ENCODE measurements at regions not wholly inside any gene's neighbourhood (a gene's known extent, or its start where the extent isn't known, plus 50 kb on each side); places are given as distances from the start of the nearest gene placed in this dataset.

DNA sequence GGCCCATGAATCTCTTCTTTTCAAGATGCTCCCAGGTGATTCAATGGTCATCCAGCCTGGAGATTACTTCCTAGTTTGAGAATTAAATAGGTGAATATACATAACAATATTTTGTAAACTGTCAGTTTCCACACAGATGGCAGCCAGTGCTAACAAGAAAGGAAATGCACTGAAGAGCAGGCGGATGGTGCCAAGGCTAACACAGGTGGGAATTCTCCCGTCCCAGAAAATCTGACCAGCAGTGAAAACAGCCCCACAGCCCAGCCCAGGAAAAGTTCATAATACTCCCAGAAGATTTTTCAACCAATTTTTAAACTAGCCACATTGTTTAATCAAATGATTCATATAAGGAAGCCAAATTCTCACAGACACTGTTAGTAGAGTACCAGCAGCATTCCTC is 387.2 kb upstream of the GATB start:
- Histone ChIP-seq H3K4me1 (ENCODE audit: insufficient read depth, low read length) (no peaks in the 10 kb centered on the region), H3K4me3 (ENCODE audit: low read length) (no peak overlapping the region), H3K27me3 (ENCODE audit: insufficient read depth, low read length) (no peaks in the 10 kb centered on the region), H3K9me3 (ENCODE audit: low read depth, low read length) (peaks cover 14% of the 10 kb centered on the region)

DNA sequence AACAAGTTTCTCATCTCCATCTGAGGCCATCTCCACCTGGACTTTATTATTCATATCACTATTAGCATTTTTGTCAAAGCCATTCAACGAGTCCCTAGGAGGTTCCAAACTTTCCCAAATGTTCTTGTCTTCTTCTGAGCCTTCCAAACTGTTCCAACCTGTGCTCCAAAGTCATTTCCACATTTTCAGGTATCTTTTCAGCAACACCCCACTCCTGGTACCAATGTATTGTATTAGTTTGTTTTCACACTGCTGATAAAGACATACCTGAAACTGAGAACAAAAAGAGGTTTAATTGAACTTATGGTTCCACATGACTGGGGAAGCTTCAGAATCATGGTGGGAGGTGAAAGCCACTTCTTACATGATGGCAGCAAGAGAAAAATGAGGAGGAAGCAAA is 385.4 kb upstream of the GATB start:
- Histone ChIP-seq H3K9me3 (ENCODE audit: low read depth, low read length) (peaks cover 14% of the 10 kb centered on the region), H3K4me3 (ENCODE audit: low read length) (no peak overlapping the region), H3K4me1 (ENCODE audit: insufficient read depth, low read length) (no peaks in the 10 kb centered on the region), H3K27me3 (ENCODE audit: insufficient read depth, low read length) (no peaks in the 10 kb centered on the region)

DNA sequence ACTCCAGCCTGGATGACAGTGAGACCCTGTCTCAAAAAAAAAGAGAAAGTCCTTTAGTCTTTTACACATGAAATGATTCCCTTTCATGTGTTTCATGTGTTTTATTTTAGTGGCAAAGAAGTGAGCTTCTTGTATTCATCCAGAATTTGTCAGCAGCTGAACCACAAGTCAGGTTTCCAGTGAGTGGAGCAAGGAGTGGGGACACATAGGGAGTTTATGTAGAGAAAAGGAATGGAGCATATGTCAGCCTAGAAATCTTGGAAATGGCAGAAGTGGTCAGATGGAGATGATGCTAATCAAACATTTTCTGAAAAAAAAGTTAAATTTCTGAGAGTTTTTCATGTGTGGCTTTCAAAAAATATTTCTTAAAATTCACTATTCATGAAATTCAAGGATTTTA is 383.0 kb upstream of the GATB start:
- Histone ChIP-seq H3K9me3 (ENCODE audit: low read depth, low read length) (peaks cover 14% of the 10 kb centered on the region), H3K4me3 (ENCODE audit: low read length) (no peak overlapping the region), H3K27me3 (ENCODE audit: insufficient read depth, low read length) (no peaks in the 10 kb centered on the region), H3K4me1 (ENCODE audit: insufficient read depth, low read length) (no peaks in the 10 kb centered on the region)

DNA sequence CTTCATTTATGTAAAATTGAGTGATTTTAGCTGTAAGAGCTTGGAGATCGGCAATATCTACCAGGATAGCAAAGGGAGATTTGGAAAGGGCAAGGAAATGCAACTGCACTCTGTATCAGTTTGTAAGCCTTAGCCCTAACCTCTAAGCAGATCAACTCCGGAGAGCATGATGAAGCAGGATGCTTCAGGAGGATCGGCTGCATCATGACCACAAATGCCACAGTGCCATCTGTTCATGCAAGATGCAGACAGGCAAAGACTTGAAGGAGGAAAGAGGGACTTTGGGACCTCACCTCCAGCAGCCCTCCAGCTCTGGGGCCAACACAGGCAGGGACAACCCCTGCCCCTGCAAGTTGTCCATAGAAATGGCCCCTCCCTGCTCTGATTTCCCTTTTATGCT is 377.6 kb upstream of the GATB start:
- Histone ChIP-seq H3K27me3 (ENCODE audit: insufficient read depth, low read length) (no peaks in the 10 kb centered on the region), H3K9me3 (ENCODE audit: low read depth, low read length) (no peaks in the 10 kb centered on the region), H3K4me3 (ENCODE audit: low read length) (no peak overlapping the region), H3K4me1 (ENCODE audit: insufficient read depth, low read length) (no peaks in the 10 kb centered on the region)

DNA sequence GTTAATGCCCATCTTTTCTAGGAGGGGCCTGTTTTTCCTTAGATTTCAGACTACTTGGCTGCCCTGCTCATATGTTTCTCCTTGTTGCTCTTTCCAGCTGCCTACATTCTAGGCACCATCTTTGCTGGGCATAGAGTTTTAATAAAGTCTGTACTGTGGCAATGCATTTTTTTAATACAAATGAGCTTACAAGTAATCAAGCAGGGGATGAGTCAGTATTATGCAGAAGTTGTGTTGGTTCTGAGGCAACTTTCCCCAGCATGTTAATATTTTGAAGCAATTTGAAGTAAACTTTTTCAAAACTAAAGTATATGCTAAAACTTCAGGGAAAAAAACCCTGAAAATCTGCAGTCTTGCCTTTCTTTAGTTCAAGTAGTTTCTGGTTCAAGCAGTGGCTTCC is 372.0 kb upstream of the GATB start:
- no peaks in the 10 kb centered on the region for H3K9me3 ChIP-seq (ENCODE audit: low read depth, low read length)
- H3K27me3 ChIP-seq (ENCODE audit: insufficient read depth, low read length), result no peaks in the 10 kb centered on the region
- H3K4me1 ChIP-seq (ENCODE audit: insufficient read depth, low read length), result no peaks in the 10 kb centered on the region
- no peak overlapping the region for H3K4me3 ChIP-seq (ENCODE audit: low read length)

DNA sequence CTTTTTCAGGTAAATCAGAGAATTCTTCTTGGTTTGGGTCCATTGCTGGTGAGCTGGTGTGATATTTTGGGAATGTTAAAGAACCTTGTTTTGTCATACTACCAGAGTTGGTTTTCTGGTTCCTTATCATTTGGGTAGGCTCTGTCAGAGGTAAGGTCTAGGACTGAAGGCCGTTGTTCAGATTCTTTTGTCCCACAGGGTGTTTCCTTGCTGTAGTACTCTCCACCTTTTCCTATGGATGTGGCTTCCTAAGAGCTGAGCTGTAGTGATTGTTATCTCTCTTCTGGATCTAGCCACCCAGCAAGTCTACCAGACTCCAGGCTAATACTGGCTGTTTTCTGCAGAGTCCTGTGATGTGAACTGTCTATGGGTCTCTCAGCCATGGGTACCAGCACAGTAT is 367.5 kb upstream of the GATB start:
- H3K4me3 ChIP-seq (ENCODE audit: low read length), result no peak overlapping the region
- H3K27me3 ChIP-seq (ENCODE audit: insufficient read depth, low read length), result no peaks in the 10 kb centered on the region
- no peaks in the 10 kb centered on the region for H3K9me3 ChIP-seq (ENCODE audit: low read depth, low read length)
- H3K4me1 ChIP-seq (ENCODE audit: insufficient read depth, low read length), result no peaks in the 10 kb centered on the region

DNA sequence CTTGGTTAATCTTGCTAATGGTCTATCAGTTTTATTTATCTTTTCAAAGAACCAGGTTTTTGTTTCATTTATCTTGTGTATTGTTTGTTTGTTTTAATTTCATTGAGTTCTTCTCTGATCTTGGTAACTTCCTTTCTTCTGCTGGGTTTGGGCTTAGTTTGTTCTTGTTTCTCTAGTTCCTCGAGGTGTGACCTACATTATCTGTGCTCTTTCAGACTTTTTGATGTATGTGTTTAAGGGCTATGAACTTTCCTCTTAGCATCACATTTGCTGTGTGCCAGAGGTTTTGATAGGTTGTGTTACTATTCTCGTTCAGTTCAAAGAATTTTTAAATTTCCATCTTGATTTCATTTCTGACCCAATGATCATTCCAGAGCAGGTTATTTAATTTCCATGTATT is 365.4 kb upstream of the GATB start:
- no peaks in the 10 kb centered on the region for H3K4me1 ChIP-seq (ENCODE audit: insufficient read depth, low read length)
- peaks cover 13% of the 10 kb centered on the region for H3K9me3 ChIP-seq (ENCODE audit: low read depth, low read length)
- no peak overlapping the region for H3K4me3 ChIP-seq (ENCODE audit: low read length)
- H3K27me3 ChIP-seq (ENCODE audit: insufficient read depth, low read length), result no peaks in the 10 kb centered on the region

DNA sequence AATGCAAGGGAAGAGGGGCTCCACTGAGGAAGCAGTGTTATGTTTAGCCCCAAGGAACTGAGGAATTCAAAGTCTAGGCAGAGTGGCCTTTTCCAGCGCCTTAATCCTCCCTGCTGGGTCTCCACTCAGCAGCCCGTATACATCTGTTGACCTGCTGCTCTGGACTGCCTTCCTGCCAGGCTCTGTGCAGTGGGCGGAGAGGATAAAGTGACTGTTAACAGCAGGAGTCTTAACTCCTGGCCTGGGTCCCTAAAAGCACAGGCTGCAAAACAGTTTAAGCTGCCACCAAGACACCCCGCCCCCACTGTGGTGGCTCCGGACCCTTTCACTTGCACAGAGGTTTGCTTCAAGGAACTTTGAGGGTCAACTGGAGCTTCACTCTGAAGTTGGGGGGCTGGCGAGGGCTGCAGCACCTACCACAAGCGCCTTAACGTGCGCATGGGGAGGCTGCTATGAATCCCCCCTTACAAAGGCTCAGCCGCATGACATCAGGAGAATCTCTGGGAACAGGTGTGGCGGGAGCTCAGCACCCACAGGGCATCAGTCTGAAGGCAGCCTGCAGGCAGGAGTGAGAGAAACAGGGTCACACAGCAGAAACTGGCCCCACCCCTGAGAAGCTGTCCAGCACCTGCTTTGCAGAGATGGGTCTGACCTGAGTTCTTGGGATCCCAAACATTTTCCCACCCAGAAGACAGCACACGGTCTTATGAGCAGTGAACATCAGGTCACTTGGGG is 358.2 kb upstream of the GATB start:
- Histone ChIP-seq H3K9me3 (ENCODE audit: low read depth, low read length) (peaks cover 13% of the 10 kb centered on the region), H3K4me1 (ENCODE audit: insufficient read depth, low read length) (peaks cover 22% of the 10 kb centered on the region), H3K4me3 (ENCODE audit: low read length) (no peak overlapping the region), H3K27me3 (ENCODE audit: insufficient read depth, low read length) (no peaks in the 10 kb centered on the region)

DNA sequence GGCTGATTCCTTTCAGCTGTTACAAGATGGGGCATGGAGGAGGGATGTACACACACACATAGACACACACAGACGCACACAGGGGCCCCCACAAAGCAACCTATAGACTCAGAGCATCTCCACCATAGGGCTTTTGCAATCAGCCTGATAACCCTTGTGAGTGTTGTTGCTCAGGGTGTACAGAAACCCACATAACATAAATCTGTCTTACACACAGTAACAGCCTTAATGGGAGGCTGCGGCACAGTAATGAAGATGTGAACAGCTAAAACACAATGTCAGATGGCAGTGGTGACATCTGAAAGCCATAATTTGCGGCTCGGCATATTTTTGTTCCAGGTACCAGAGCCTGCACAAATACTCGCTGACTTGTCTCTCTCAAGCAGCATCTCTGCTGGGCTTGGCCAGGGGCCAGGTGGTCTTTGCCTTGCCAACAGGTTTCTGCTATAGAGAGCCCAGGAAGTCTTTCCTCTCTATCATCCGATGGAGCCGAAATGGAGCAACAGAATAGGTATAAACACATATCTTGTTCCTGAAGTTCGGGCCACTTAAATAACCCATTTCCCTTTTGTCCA is 357.2 kb upstream of the GATB start:
- H3K4me3 ChIP-seq (ENCODE audit: low read length), result no peak overlapping the region
- peaks cover 13% of the 10 kb centered on the region for H3K9me3 ChIP-seq (ENCODE audit: low read depth, low read length)
- H3K27me3 ChIP-seq (ENCODE audit: insufficient read depth, low read length), result no peaks in the 10 kb centered on the region
- H3K4me1 ChIP-seq (ENCODE audit: insufficient read depth, low read length), result peaks cover 25% of the 10 kb centered on the region

DNA sequence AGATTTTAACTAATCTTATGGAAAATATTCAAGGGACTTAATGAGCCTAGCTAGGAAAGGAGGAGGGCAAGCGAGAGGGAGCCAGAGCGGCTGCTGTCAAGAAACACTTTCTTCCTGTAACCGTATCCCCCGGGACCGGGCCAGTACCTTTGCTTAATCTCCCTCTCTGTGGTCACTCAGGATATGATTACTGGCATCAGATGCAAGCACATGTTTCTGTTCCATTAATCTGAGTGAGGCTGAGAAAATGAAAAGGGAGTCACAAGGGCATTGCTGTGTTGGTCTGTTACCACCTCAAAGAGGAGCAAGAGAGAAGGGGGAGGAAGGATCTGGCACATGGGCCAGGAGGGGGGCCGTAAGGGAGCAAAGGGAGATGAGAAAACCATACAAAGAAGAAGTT is 356.7 kb upstream of the GATB start:
- no peak overlapping the region for H3K4me3 ChIP-seq (ENCODE audit: low read length)
- no peaks in the 10 kb centered on the region for H3K27me3 ChIP-seq (ENCODE audit: insufficient read depth, low read length)
- H3K9me3 ChIP-seq (ENCODE audit: low read depth, low read length), result peaks cover 8% of the 10 kb centered on the region
- H3K4me1 ChIP-seq (ENCODE audit: insufficient read depth, low read length), result peaks cover 28% of the 10 kb centered on the region

DNA sequence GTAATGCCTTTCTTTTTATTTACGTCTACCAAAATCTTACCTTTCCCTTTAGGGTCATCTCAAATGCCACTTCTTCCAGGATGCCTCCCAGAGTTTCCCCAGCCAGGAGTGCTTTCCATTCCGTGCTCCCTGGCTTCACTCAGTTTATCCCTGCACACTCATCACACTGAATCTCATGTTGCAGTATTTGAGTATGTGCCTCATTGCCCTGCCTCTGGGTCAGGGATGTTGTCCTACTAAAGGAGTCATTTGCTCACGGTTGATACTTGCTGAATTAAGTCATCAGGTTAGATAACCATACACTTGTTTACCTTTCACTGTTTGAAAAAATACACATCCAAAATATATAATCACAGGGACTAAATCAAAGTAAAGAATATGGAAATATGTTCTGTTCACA is 356.2 kb upstream of the GATB start:
- Histone ChIP-seq H3K4me3 (ENCODE audit: low read length) (no peak overlapping the region), H3K4me1 (ENCODE audit: insufficient read depth, low read length) (peaks cover 32% of the 10 kb centered on the region), H3K9me3 (ENCODE audit: low read depth, low read length) (peaks cover 4% of the 10 kb centered on the region), H3K27me3 (ENCODE audit: insufficient read depth, low read length) (no peaks in the 10 kb centered on the region)

DNA sequence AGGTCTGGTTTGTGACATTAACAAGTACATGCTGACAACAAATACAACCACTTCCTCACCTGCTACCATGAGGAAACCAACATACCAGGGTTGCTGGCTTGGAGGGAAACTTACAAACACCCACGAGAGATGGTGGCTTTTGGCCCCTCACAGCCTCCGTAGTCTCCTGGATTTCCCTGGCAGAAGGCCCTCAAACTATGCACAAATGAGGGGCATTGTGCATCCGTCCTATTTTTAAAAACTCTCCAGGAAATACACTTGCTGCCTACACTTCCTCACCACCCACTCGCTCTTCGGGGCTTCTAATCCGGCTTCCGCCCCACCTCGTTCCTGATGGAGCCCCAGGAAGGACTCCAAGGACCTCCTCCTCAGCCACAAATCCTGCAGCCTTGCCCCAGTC is 355.0 kb upstream of the GATB start:
- Histone ChIP-seq H3K4me1 (ENCODE audit: insufficient read depth, low read length) (peaks cover 35% of the 10 kb centered on the region), H3K4me3 (ENCODE audit: low read length) (no peak overlapping the region), H3K9me3 (ENCODE audit: low read depth, low read length) (no peaks in the 10 kb centered on the region)

DNA sequence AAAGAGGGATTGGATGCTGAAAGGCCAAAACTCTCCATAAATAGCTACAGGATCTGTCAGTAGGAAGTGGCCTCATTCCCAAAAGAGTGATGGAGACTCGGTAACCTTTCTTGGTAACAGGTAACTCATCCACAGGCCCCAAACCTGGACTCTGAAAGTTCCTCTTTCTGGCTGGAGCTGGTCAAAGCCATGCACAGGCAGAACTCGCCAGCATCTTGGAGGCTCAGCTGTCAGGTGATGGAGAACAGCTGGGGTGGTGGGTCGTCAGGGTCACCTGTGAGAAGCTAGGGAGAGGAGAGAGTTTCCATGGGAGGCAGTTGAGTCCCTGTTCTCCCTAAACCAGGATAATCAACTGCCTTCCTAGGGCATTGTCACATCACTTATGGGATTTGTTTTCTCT is 354.3 kb upstream of the GATB start:
- Histone ChIP-seq H3K9me3 (ENCODE audit: low read depth, low read length) (no peaks in the 10 kb centered on the region), H3K4me1 (ENCODE audit: insufficient read depth, low read length) (peaks cover 35% of the 10 kb centered on the region), H3K27me3 (ENCODE audit: insufficient read depth, low read length) (no peaks in the 10 kb centered on the region), H3K4me3 (ENCODE audit: low read length) (no peak overlapping the region)

More for the DNA sequence above, 355.0 kb upstream of the GATB start:
- no peaks in the 10 kb centered on the region for H3K27me3 ChIP-seq (ENCODE audit: insufficient read depth, low read length)

DNA sequence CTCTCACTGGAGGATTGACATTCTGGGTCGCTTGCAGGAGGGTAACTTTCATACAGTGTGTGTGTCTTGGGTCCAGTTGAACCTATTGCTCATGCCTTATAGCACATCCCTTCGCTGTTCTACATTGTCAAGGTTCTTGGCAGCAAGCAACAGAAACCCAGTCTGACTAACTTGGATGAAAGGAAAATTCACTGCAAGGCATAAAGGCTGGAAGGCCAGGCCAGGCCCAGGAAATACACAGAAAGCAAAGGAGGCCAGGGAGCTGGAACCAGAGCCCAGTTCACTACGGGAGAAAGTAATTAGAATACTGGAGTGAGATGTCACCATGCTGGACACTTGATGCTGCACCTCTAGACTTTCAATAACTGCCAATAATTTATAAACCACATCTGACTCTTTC is 353.8 kb upstream of the GATB start:
- Histone ChIP-seq H3K27me3 (ENCODE audit: insufficient read depth, low read length) (no peaks in the 10 kb centered on the region), H3K4me1 (ENCODE audit: insufficient read depth, low read length) (peaks cover 35% of the 10 kb centered on the region), H3K4me3 (ENCODE audit: low read length) (no peak overlapping the region), H3K9me3 (ENCODE audit: low read depth, low read length) (no peaks in the 10 kb centered on the region)

DNA sequence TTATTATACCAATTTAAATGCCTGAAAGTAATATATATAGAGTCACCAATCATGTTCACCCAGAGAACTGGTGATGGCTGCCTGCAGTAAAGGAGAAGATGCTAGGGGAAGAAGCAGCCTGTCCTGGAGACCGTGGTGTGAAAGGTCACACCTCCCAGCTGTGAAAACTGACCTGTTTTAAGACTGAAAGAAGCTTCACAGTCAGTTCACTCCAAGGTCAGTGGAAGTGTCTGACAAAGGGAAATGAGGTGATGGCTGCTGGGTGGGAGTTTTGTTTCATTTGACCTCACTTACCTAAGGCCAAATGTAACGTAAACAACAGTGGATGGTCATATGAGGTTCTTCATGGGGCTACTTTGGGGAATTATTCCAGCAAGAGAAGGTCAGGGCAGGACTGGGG is 352.1 kb upstream of the GATB start:
- Histone ChIP-seq H3K4me1 (ENCODE audit: insufficient read depth, low read length) (peaks cover 35% of the 10 kb centered on the region), H3K9me3 (ENCODE audit: low read depth, low read length) (no peaks in the 10 kb centered on the region), H3K27me3 (ENCODE audit: insufficient read depth, low read length) (no peaks in the 10 kb centered on the region), H3K4me3 (ENCODE audit: low read length) (no peak overlapping the region)

DNA sequence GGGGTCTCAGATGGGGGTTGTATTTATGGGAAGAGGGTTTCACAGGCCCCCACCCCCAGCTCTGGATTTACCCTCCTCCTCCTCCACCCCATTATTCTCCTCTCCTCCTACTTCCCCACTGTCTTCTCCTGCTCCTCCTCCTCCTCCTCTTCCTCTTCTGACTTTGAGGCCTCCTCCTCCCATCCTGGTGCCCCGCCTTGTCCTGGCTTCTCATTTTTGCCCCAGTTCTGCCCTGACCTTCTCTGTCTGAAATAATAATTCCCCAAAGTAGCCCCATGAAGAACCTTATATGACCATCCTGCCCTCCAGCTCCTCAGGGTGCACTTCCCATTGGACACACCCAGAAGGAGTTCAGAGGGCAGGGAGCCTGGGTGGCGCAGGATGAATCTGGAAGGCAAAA is 351.4 kb upstream of the GATB start:
- H3K9me3 ChIP-seq (ENCODE audit: low read depth, low read length), result no peaks in the 10 kb centered on the region
- no peak overlapping the region for H3K4me3 ChIP-seq (ENCODE audit: low read length)
- H3K27me3 ChIP-seq (ENCODE audit: insufficient read depth, low read length), result no peaks in the 10 kb centered on the region
- peaks cover 35% of the 10 kb centered on the region for H3K4me1 ChIP-seq (ENCODE audit: insufficient read depth, low read length)

Measured in mononuclear cell (primary cell).